Chondrocyte (in vitro differentiated cells): ENCODE measurements at regions not wholly inside any gene's neighbourhood (a gene's known extent, or its start where the extent isn't known, plus 50 kb on each side); places are given as distances from the start of the nearest gene placed in this dataset.

Source experiments
- DNase-seq: peaks from one replicate; pipeline ENCODE4 v3.0.0; 2021; ENCODE audit warnings: mixed read lengths, low spot score
- H3K27ac Mint-ChIP-seq: one replicate; pipeline ENCODE4 v1.8.0; 2021; ENCODE audit warnings: mild to moderate bottlenecking, moderate library complexity, mixed read lengths; ENCODE audit not compliant: unreplicated experiment
- H3K27me3 Mint-ChIP-seq: 2 replicates; pipeline ENCODE4 v1.8.0; 2021; ENCODE audit warnings: low read depth, mixed read lengths
- H3K36me3 Mint-ChIP-seq: 2 replicates; pipeline ENCODE4 v1.8.0; 2021; ENCODE audit warnings: low read depth, mixed read lengths
- H3K4me1 Mint-ChIP-seq: 2 replicates; pipeline ENCODE4 v1.8.0; 2021; ENCODE audit warnings: low read depth, mild to moderate bottlenecking, mixed read lengths
- H3K4me3 Mint-ChIP-seq: one replicate; pipeline ENCODE4 v1.8.0; 2021; ENCODE audit warnings: mild to moderate bottlenecking, moderate library complexity, mixed read lengths; ENCODE audit not compliant: unreplicated experiment
- H3K9me3 Mint-ChIP-seq: 2 replicates; pipeline ENCODE4 v1.8.0; 2021; ENCODE audit warnings: low read depth, mixed read lengths
- CTCF ChIP-seq: fragments of 200-600 bp; sonication (generic); IDR thresholded peaks from 2 replicates; pipeline ENCODE4 v1.5.0; 2021; ENCODE audit warnings: antibody characterized with exemption, mild to moderate bottlenecking, moderate library complexity

DNA sequence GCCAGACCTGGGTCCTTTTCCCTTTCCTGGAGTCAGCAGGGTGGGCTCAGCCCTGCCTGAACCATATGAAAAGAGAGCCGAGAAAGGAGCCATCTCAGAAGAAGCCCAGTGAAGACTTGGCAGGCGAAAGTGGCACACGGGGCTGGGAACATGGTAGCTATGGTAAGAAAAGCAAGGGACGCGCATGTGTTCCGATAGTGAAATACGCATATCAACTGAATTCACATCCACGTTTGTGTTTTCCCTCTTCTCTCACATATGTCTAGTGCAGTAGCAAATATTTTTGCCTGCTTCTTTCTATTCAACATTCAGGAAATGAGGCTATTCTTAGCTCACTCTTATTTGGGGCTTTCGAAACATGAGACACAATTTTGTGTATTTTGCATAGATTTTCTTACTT, 54.1 kb upstream of the PEG3 start:
- Mint-ChIP-seq H3K4me3 (no peak overlapping the region), H3K27me3 (no peaks in the 10 kb centered on the region), H3K4me1 (no peaks in the 10 kb centered on the region), H3K27ac (no peak overlapping the region), H3K36me3 (peaks cover 2% of the 10 kb centered on the region), H3K9me3 (peaks cover 43% of the 10 kb centered on the region)
- no peak for TF ChIP-seq CTCF
- no peak for DNase-seq

- Mint-ChIP-seq H3K4me1 (no peaks in the 10 kb centered on the region), H3K36me3 (peaks cover 2% of the 10 kb centered on the region), H3K9me3 (peaks cover 48% of the 10 kb centered on the region), H3K27ac (no peak overlapping the region), H3K27me3 (no peaks in the 10 kb centered on the region), H3K4me3 (no peak overlapping the region)
- no peak for TF ChIP-seq CTCF
- no peak for DNase-seq
Observed at GRCh38 chr19:56896095-56896494, 55.6 kb upstream of the PEG3 start.

- Mint-ChIP-seq H3K4me1 (no peaks in the 10 kb centered on the region), H3K36me3 (peaks cover 2% of the 10 kb centered on the region), H3K27ac (no peak overlapping the region), H3K4me3 (no peak overlapping the region), H3K9me3 (peaks cover 56% of the 10 kb centered on the region), H3K27me3 (no peaks in the 10 kb centered on the region)
- DNase-seq: no peak
- TF ChIP-seq CTCF: no peak
Observed at GRCh38 chr19:56899943-56900342, 59.4 kb upstream of the PEG3 start.

GRCh38 chr19:56900573-56901097, 60.1 kb upstream of the PEG3 start:
- H3K27ac Mint-ChIP-seq: no peak overlapping the region
- DNase-seq: no peak
- H3K4me3 Mint-ChIP-seq: no peak overlapping the region
- no peaks in the 10 kb centered on the region for H3K27me3 Mint-ChIP-seq
- peaks cover 57% of the 10 kb centered on the region for H3K9me3 Mint-ChIP-seq
- no peaks in the 10 kb centered on the region for H3K4me1 Mint-ChIP-seq
- TF ChIP-seq CTCF: no peak
- H3K36me3 Mint-ChIP-seq: peaks cover 2% of the 10 kb centered on the region

GRCh38 chr19:56905631-56906150, 65.2 kb upstream of the PEG3 start:
- Mint-ChIP-seq H3K4me1 (no peaks in the 10 kb centered on the region), H3K27me3 (no peaks in the 10 kb centered on the region), H3K9me3 (peaks cover 66% of the 10 kb centered on the region), H3K4me3 (no peak overlapping the region), H3K27ac (no peak overlapping the region), H3K36me3 (no peaks in the 10 kb centered on the region)
- TF ChIP-seq CTCF: no peak
- no peak for DNase-seq
